ENCODE measurements at regions not wholly inside any gene's neighbourhood (a gene's known extent, or its start where the extent isn't known, plus 50 kb on each side); places are given as distances from the start of the nearest gene placed in this dataset.

- H3K27ac ChIP-seq (ENCODE audit: low read depth, low read length): no peak overlapping the region
- H3K79me2 ChIP-seq (ENCODE audit: control insufficient read depth, insufficient read depth, low read length, unreplicated experiment): no peaks in the 10 kb centered on the region
- peaks cover 6% of the 10 kb centered on the region for H3K4me1 ChIP-seq (ENCODE audit: control insufficient read depth, insufficient read depth, low read length, unreplicated experiment)
- H3K36me3 ChIP-seq (ENCODE audit: insufficient read depth, low read length): no peaks in the 10 kb centered on the region
- no peak overlapping the region for H3K4me3 ChIP-seq (ENCODE audit: low read depth, low read length)
- no peaks in the 10 kb centered on the region for H3K27me3 ChIP-seq (ENCODE audit: insufficient read depth, low read length)
- H2AFZ ChIP-seq (ENCODE audit: low read length, unreplicated experiment): no peak overlapping the region
Observed at GRCh38 chr3:15952543-15953175, 154.9 kb upstream of the ANKRD28 start.

GRCh38 chr3:15953841-15954240 lies 156.1 kb upstream of the ANKRD28 start:
- Histone ChIP-seq H3K36me3 (ENCODE audit: insufficient read depth, low read length) (no peaks in the 10 kb centered on the region), H3K4me3 (ENCODE audit: low read depth, low read length) (no peak overlapping the region), H3K4me1 (ENCODE audit: control insufficient read depth, insufficient read depth, low read length, unreplicated experiment) (peaks cover 7% of the 10 kb centered on the region), H3K79me2 (ENCODE audit: control insufficient read depth, insufficient read depth, low read length, unreplicated experiment) (no peaks in the 10 kb centered on the region), H3K27ac (ENCODE audit: low read depth, low read length) (no peak overlapping the region), H3K27me3 (ENCODE audit: insufficient read depth, low read length) (no peaks in the 10 kb centered on the region), H2AFZ (ENCODE audit: low read length, unreplicated experiment) (no peak overlapping the region)

GRCh38 chr3:15955968-15956367 lies 158.2 kb upstream of the ANKRD28 start:
- peaks cover 15% of the 10 kb centered on the region for H3K4me1 ChIP-seq (ENCODE audit: control insufficient read depth, insufficient read depth, low read length, unreplicated experiment)
- peak overlapping the region; percentile 29 for H2AFZ ChIP-seq (ENCODE audit: low read length, unreplicated experiment)
- no peaks in the 10 kb centered on the region for H3K36me3 ChIP-seq (ENCODE audit: insufficient read depth, low read length)
- H3K27me3 ChIP-seq (ENCODE audit: insufficient read depth, low read length): no peaks in the 10 kb centered on the region
- H3K79me2 ChIP-seq (ENCODE audit: control insufficient read depth, insufficient read depth, low read length, unreplicated experiment): no peaks in the 10 kb centered on the region
- no peak overlapping the region for H3K27ac ChIP-seq (ENCODE audit: low read depth, low read length)
- no peak overlapping the region for H3K4me3 ChIP-seq (ENCODE audit: low read depth, low read length)

GRCh38 chr3:15958692-15959433 lies 161.1 kb upstream of the ANKRD28 start:
- Histone ChIP-seq H3K79me2 (ENCODE audit: control insufficient read depth, insufficient read depth, low read length, unreplicated experiment) (no peaks in the 10 kb centered on the region), H2AFZ (ENCODE audit: low read length, unreplicated experiment) (no peak overlapping the region), H3K27me3 (ENCODE audit: insufficient read depth, low read length) (no peaks in the 10 kb centered on the region), H3K27ac (ENCODE audit: low read depth, low read length) (no peak overlapping the region), H3K4me1 (ENCODE audit: control insufficient read depth, insufficient read depth, low read length, unreplicated experiment) (peaks cover 15% of the 10 kb centered on the region), H3K36me3 (ENCODE audit: insufficient read depth, low read length) (no peaks in the 10 kb centered on the region), H3K4me3 (ENCODE audit: low read depth, low read length) (no peak overlapping the region)

GRCh38 chr3:15959434-15959811 lies 161.6 kb upstream of the ANKRD28 start:
- Histone ChIP-seq H3K36me3 (ENCODE audit: insufficient read depth, low read length) (no peaks in the 10 kb centered on the region), H3K27me3 (ENCODE audit: insufficient read depth, low read length) (no peaks in the 10 kb centered on the region), H3K79me2 (ENCODE audit: control insufficient read depth, insufficient read depth, low read length, unreplicated experiment) (no peaks in the 10 kb centered on the region), H2AFZ (ENCODE audit: low read length, unreplicated experiment) (no peak overlapping the region), H3K4me1 (ENCODE audit: control insufficient read depth, insufficient read depth, low read length, unreplicated experiment) (peaks cover 19% of the 10 kb centered on the region), H3K4me3 (ENCODE audit: low read depth, low read length) (no peak overlapping the region), H3K27ac (ENCODE audit: low read depth, low read length) (no peak overlapping the region)

- Histone ChIP-seq H3K4me3 (ENCODE audit: low read depth, low read length) (peak overlapping the region; percentile 56), H3K79me2 (ENCODE audit: control insufficient read depth, insufficient read depth, low read length, unreplicated experiment) (no peaks in the 10 kb centered on the region), H3K36me3 (ENCODE audit: insufficient read depth, low read length) (no peaks in the 10 kb centered on the region), H3K27ac (ENCODE audit: low read depth, low read length) (peak overlapping the region; percentile 61), H3K27me3 (ENCODE audit: insufficient read depth, low read length) (no peaks in the 10 kb centered on the region), H3K4me1 (ENCODE audit: control insufficient read depth, insufficient read depth, low read length, unreplicated experiment) (peaks cover 8% of the 10 kb centered on the region), H2AFZ (ENCODE audit: low read length, unreplicated experiment) (peak overlapping the region; percentile 79)
Observed at GRCh38 chr3:15964605-15965442, 167.0 kb upstream of the ANKRD28 start.

GRCh38 chr3:15967577-15967976 lies 169.8 kb upstream of the ANKRD28 start:
- H3K4me3 ChIP-seq (ENCODE audit: low read depth, low read length): no peak overlapping the region
- H3K79me2 ChIP-seq (ENCODE audit: control insufficient read depth, insufficient read depth, low read length, unreplicated experiment): no peaks in the 10 kb centered on the region
- no peak overlapping the region for H3K27ac ChIP-seq (ENCODE audit: low read depth, low read length)
- no peaks in the 10 kb centered on the region for H3K27me3 ChIP-seq (ENCODE audit: insufficient read depth, low read length)
- peaks cover 8% of the 10 kb centered on the region for H3K4me1 ChIP-seq (ENCODE audit: control insufficient read depth, insufficient read depth, low read length, unreplicated experiment)
- H2AFZ ChIP-seq (ENCODE audit: low read length, unreplicated experiment): no peak overlapping the region
- H3K36me3 ChIP-seq (ENCODE audit: insufficient read depth, low read length): no peaks in the 10 kb centered on the region

- Histone ChIP-seq H3K27ac (ENCODE audit: low read depth, low read length) (no peak overlapping the region), H3K79me2 (ENCODE audit: control insufficient read depth, insufficient read depth, low read length, unreplicated experiment) (no peaks in the 10 kb centered on the region), H2AFZ (ENCODE audit: low read length, unreplicated experiment) (no peak overlapping the region), H3K27me3 (ENCODE audit: insufficient read depth, low read length) (no peaks in the 10 kb centered on the region), H3K36me3 (ENCODE audit: insufficient read depth, low read length) (no peaks in the 10 kb centered on the region), H3K4me3 (ENCODE audit: low read depth, low read length) (no peak overlapping the region), H3K4me1 (ENCODE audit: control insufficient read depth, insufficient read depth, low read length, unreplicated experiment) (no peaks in the 10 kb centered on the region)
Observed at GRCh38 chr3:15969874-15970640, 172.3 kb upstream of the ANKRD28 start.

- H3K4me3 ChIP-seq (ENCODE audit: low read depth, low read length): no peak overlapping the region
- no peak overlapping the region for H3K27ac ChIP-seq (ENCODE audit: low read depth, low read length)
- H3K27me3 ChIP-seq (ENCODE audit: insufficient read depth, low read length): no peaks in the 10 kb centered on the region
- H3K4me1 ChIP-seq (ENCODE audit: control insufficient read depth, insufficient read depth, low read length, unreplicated experiment): no peaks in the 10 kb centered on the region
- no peak overlapping the region for H2AFZ ChIP-seq (ENCODE audit: low read length, unreplicated experiment)
- no peaks in the 10 kb centered on the region for H3K79me2 ChIP-seq (ENCODE audit: control insufficient read depth, insufficient read depth, low read length, unreplicated experiment)
- H3K36me3 ChIP-seq (ENCODE audit: insufficient read depth, low read length): no peaks in the 10 kb centered on the region
Observed at GRCh38 chr3:15973414-15973813, 175.6 kb upstream of the ANKRD28 start.

GRCh38 chr3:15973940-15974339 lies 176.2 kb upstream of the ANKRD28 start:
- Histone ChIP-seq H2AFZ (ENCODE audit: low read length, unreplicated experiment) (no peak overlapping the region), H3K4me3 (ENCODE audit: low read depth, low read length) (no peak overlapping the region), H3K27ac (ENCODE audit: low read depth, low read length) (no peak overlapping the region), H3K27me3 (ENCODE audit: insufficient read depth, low read length) (no peaks in the 10 kb centered on the region), H3K4me1 (ENCODE audit: control insufficient read depth, insufficient read depth, low read length, unreplicated experiment) (no peaks in the 10 kb centered on the region), H3K36me3 (ENCODE audit: insufficient read depth, low read length) (no peaks in the 10 kb centered on the region), H3K79me2 (ENCODE audit: control insufficient read depth, insufficient read depth, low read length, unreplicated experiment) (no peaks in the 10 kb centered on the region)
